Vagina (tissue), 2 donors: ENCODE measurements at regions not wholly inside any gene's neighbourhood (a gene's known extent, or its start where the extent isn't known, plus 50 kb on each side); places are given as distances from the start of the nearest gene placed in this dataset.

Experiments
- DNase-seq, 2 donors: peaks; one replicate each; pipeline ENCODE4 v3.0.0-alpha.2; 2017; ENCODE audit errors: extremely low spot score in 2 of 2
- H3K27ac ChIP-seq: fragments of 200-600 bp; sonication (generic); one replicate; pipeline ENCODE4 v1.5.1; 2019
- H3K27me3 ChIP-seq: fragments of 200-600 bp; sonication (generic); one replicate; pipeline ENCODE4 v1.5.1; 2019
- H3K36me3 ChIP-seq, 2 donors: fragments of 200-600 bp; sonication (generic); one replicate each; pipeline ENCODE4 v1.5.1; 2017 to 2019
- H3K4me1 ChIP-seq: fragments of 200-600 bp; sonication (generic); one replicate; pipeline ENCODE4 v1.5.1; 2019
- H3K4me3 ChIP-seq, 2 donors: fragments of 200-600 bp; sonication (generic); 1 replicate in 1 of 2; 2 replicates in 1 of 2; pipeline ENCODE4 v1.5.1; 2016 to 2019
- H3K9me3 ChIP-seq: fragments of 200-600 bp; sonication (generic); one replicate; pipeline ENCODE4 v1.5.1; 2019
- CTCF ChIP-seq, 3 experiments: fragments of 450-650 bp in 2 of 3; fragments of 200-600 bp in 1 of 3; sonication (generic) in 1 of 3; IDR thresholded peaks; one replicate each; pipeline ENCODE4 v1.5.1; 2017 to 2019; ENCODE audit warnings: antibody characterized with exemption in 3 of 3, mild to moderate bottlenecking in 2 of 3, moderate library complexity in 2 of 3
- POLR2A ChIP-seq, 2 donors: fragments of 450-650 bp; IDR thresholded peaks; one replicate each; pipeline ENCODE4 v1.6.1; 2017; ENCODE audit warnings: antibody characterized with exemption in 2 of 2, mild to moderate bottlenecking in 2 of 2, moderate library complexity in 2 of 2
- POLR2AphosphoS5 ChIP-seq, 2 donors: sonication (generic); formaldehyde crosslinking; IDR thresholded peaks; one replicate each; pipeline ENCODE4 v1.9.0; 2017; ENCODE audit warnings: antibody characterized with exemption in 2 of 2, mild to moderate bottlenecking in 2 of 2, low read depth in 1 of 2; ENCODE audit not compliant: insufficient read depth in 1 of 2
- intact Hi-C: fragments of 100-400 bp; cut with DNase I; formaldehyde crosslinking; loops from one replicate; pipeline ENCODE4 v1.15.1; 2023

- Histone ChIP-seq H3K36me3 (no peaks in the 10 kb centered on the region), H3K9me3 (peaks cover under 1% of the 10 kb centered on the region), H3K4me1 (no peaks in the 10 kb centered on the region), H3K27me3 (no peaks in the 10 kb centered on the region), H3K27ac (no peak overlapping the region), H3K4me3 (no peak overlapping the region)
- TF ChIP-seq POLR2A (IDR thresholded peaks at IDR 0.05), result no peak
- TF ChIP-seq CTCF (IDR thresholded peaks at IDR 0.05), result no peak
- no peak for TF ChIP-seq POLR2AphosphoS5 (IDR thresholded peaks at IDR 0.05; ENCODE audit: insufficient read depth in 1 of 2, low read depth in 1 of 2)
- intact Hi-C loops, result loop anchor here (10.0 kb wide), 1 partner anchor 834 kb away; no protein-coding TSS in a partner anchor
- DNase-seq, result peak; percentile 34 to 46
Observed at GRCh38 chr2:239878686-239879085, 146.5 kb downstream of the NDUFA10 start.

- no peaks in the 10 kb centered on the region for H3K9me3 ChIP-seq
- no peaks in the 10 kb centered on the region for H3K36me3 ChIP-seq
- TF ChIP-seq POLR2AphosphoS5 (IDR thresholded peaks at IDR 0.05; ENCODE audit: insufficient read depth in 1 of 2, low read depth in 1 of 2) (no peak), CTCF (IDR thresholded peaks at IDR 0.05) (no peak), POLR2A (IDR thresholded peaks at IDR 0.05) (no peak)
- DNase-seq, result peak; percentile 19 to 42
- intact Hi-C loops, result loop anchor here (10.0 kb wide), 1 partner anchor 832 kb away; no protein-coding TSS in a partner anchor
- H3K27ac ChIP-seq, result no peak overlapping the region
- H3K27me3 ChIP-seq, result no peaks in the 10 kb centered on the region
- no peaks in the 10 kb centered on the region for H3K4me1 ChIP-seq
- H3K4me3 ChIP-seq, result no peak overlapping the region
Observed at GRCh38 chr2:239876948-239877289, 148.2 kb downstream of the NDUFA10 start.

- intact Hi-C loops, result loop anchor here (10.0 kb wide), 1 partner anchor 832 kb away; no protein-coding TSS in a partner anchor
- TF ChIP-seq POLR2A (IDR thresholded peaks at IDR 0.05) (no peak), CTCF (IDR thresholded peaks at IDR 0.05) (no peak), POLR2AphosphoS5 (IDR thresholded peaks at IDR 0.05; ENCODE audit: insufficient read depth in 1 of 2, low read depth in 1 of 2) (no peak)
Observed at GRCh38 chr2:239876271-239876947, 148.7 kb downstream of the NDUFA10 start.

GRCh38 chr2:239874636-239875356 lies 150.3 kb downstream of the NDUFA10 start:
- H3K4me3 ChIP-seq, result no peak overlapping the region
- TF ChIP-seq CTCF (IDR thresholded peaks at IDR 0.05) (no peak), POLR2AphosphoS5 (IDR thresholded peaks at IDR 0.05; ENCODE audit: insufficient read depth in 1 of 2, low read depth in 1 of 2) (no peak), POLR2A (IDR thresholded peaks at IDR 0.05) (no peak)
- intact Hi-C loops, result loop anchor here (10.0 kb wide), 1 partner anchor 830 kb away; no protein-coding TSS in a partner anchor
- peak; percentile 64 to 77 for DNase-seq
- no peak overlapping the region for H3K27ac ChIP-seq
- H3K36me3 ChIP-seq, result no peaks in the 10 kb centered on the region
- H3K4me1 ChIP-seq, result no peaks in the 10 kb centered on the region
- no peaks in the 10 kb centered on the region for H3K27me3 ChIP-seq
- H3K9me3 ChIP-seq, result no peaks in the 10 kb centered on the region

More at GRCh38 chr2:239876271-239876947, 148.7 kb downstream of the NDUFA10 start:
- H3K36me3 ChIP-seq, result no peaks in the 10 kb centered on the region
- H3K4me1 ChIP-seq, result no peaks in the 10 kb centered on the region
- no peaks in the 10 kb centered on the region for H3K27me3 ChIP-seq
- no peak overlapping the region for H3K4me3 ChIP-seq
- H3K27ac ChIP-seq, result no peak overlapping the region
- DNase-seq, result peak; percentile 56 to 74
- no peaks in the 10 kb centered on the region for H3K9me3 ChIP-seq
